ENCODE measurements at regions not wholly inside any gene's neighbourhood (a gene's known extent, or its start where the extent isn't known, plus 50 kb on each side); places are given as distances from the start of the nearest gene placed in this dataset.

DNA sequence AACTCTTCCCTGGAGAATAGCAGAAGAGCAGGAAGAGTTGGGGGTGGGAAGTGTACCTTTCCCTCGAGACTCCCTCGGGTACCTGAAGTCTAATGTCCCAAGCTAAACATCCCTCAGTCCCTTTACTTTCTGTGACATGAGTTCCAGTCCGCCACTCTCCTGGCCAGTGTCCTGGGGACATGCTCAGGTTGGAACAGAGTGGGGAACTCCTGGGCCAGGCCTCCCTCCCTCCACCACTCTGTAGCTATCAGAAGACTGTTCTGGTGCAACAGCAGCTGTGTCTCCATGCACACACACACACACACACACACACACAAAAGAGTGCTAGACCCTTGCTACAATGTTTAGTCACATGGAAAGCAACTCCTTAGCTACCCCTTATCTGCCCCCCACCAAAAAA lies 155.0 kb upstream of the HES1 start:
- no peak overlapping the region for H3K4me3 Mint-ChIP-seq

DNA sequence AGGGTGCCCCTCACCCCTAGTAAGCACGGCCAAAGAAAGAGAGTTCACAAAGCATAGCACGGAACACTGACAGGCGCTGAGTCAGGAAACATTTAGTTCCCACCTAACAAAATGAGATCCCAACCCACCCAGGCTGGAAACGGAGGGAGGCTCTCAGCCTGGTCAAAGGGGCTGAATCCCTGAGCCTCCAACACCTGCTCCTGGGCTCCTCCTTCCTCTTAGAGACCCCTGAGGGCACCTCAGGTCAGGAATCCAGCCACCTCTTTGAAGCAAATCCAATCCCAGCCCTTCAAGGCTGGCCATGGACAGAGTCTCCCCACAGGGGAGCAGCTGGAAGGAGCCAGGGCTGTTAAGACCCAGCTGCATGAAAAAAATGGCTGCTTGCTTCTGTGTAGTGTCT lies 154.4 kb upstream of the HES1 start:
- Mint-ChIP-seq H3K4me1 (no peaks in the 10 kb centered on the region), H3K4me3 (no peak overlapping the region), H3K27me3 (peaks cover 17% of the 10 kb centered on the region), H3K36me3 (ENCODE audit: low read depth) (no peaks in the 10 kb centered on the region), H3K27ac (no peak overlapping the region)
- H3K9me3 ChIP-seq (ENCODE audit: control insufficient read depth, low read length, poor library complexity, severe bottlenecking), result no peaks in the 10 kb centered on the region
- DNase-seq, result no peak
- ATAC-seq, result no peak

More for the DNA sequence above, 155.0 kb upstream of the HES1 start:
- ATAC-seq (no peak), DNase-seq (no peak)
- peaks cover 12% of the 10 kb centered on the region for H3K27me3 Mint-ChIP-seq
- no peaks in the 10 kb centered on the region for H3K36me3 Mint-ChIP-seq (ENCODE audit: low read depth)
- no peaks in the 10 kb centered on the region for H3K4me1 Mint-ChIP-seq
- H3K9me3 ChIP-seq (ENCODE audit: control insufficient read depth, low read length, poor library complexity, severe bottlenecking), result no peaks in the 10 kb centered on the region
- H3K27ac Mint-ChIP-seq, result no peak overlapping the region

DNA sequence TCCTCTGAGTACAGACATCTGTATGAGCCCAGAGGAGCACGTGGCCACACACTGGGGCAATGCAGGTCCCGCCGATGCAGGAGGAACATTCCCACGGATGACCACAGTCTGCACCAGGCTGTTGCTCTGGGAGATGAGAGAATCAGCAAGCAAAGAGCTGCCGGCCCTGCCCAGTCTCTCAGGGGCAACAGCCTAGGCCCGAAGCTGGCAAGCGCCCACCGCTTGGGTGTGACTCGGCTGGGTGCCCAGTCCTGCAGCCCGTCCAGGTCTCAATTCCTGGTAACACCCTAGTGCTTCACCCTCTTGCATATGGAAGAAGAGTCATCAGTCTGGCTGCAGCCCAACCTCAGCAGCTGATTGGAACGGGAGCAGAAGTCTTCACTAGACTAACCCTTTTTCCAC lies 153.7 kb upstream of the HES1 start:
- H3K9me3 ChIP-seq (ENCODE audit: control insufficient read depth, low read length, poor library complexity, severe bottlenecking), result no peaks in the 10 kb centered on the region
- H3K36me3 Mint-ChIP-seq (ENCODE audit: low read depth), result no peaks in the 10 kb centered on the region
- no peaks in the 10 kb centered on the region for H3K4me1 Mint-ChIP-seq
- H3K4me3 Mint-ChIP-seq, result no peak overlapping the region
- peaks cover 17% of the 10 kb centered on the region for H3K27me3 Mint-ChIP-seq
- H3K27ac Mint-ChIP-seq, result no peak overlapping the region
- DNase-seq (no peak), ATAC-seq (no peak)

DNA sequence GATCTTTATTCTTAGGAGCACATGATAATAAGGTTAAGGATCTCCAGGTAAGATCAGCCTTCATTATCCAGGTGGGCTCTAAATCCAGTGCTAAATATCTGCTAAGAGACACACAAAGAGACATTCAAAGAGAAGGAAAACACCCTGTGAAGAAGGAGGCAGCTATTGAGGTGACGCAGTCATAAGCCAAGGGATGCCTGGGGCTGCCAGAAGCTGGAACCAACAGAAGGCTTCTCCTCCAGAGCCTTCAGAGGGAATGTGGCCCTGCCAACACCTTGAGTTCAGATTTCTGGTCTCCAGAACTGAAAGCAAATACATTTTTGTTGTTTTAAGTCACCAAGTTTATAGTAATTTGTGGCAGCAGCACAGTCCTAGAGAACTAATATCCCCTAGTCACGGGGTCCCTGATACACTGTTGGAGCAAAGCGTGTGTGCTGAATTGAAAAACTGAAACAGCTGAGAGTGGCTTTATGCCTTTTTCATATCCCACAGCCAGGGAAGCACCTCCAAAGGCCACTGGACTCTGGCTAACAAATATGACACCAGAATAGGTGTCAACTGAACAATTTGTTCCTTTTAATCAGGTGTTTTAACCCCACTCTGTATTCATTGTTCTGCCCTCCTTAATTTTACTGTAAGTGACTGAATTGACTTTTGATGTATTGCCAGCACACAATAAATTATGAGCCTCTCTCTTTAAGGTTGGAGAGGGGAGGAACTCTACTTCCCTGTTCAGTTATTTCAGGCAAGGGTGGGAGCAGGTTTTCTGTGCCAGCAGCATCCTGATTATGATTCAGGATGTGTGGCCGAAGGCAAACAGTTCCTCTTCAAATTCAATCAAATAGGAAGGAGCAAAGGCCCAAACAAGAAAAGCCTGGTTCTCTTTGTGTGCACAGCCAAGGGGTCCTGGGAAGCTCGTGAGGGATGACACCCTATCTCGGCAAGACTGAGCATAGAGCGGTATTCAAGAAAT lies 151.8 kb upstream of the HES1 start:
- DNase-seq, result no peak
- Mint-ChIP-seq H3K27ac (no peak overlapping the region), H3K4me3 (no peak overlapping the region), H3K27me3 (peaks cover 22% of the 10 kb centered on the region), H3K36me3 (ENCODE audit: low read depth) (no peaks in the 10 kb centered on the region), H3K4me1 (no peaks in the 10 kb centered on the region)
- H3K9me3 ChIP-seq (ENCODE audit: control insufficient read depth, low read length, poor library complexity, severe bottlenecking), result no peaks in the 10 kb centered on the region
- no peak for ATAC-seq

DNA sequence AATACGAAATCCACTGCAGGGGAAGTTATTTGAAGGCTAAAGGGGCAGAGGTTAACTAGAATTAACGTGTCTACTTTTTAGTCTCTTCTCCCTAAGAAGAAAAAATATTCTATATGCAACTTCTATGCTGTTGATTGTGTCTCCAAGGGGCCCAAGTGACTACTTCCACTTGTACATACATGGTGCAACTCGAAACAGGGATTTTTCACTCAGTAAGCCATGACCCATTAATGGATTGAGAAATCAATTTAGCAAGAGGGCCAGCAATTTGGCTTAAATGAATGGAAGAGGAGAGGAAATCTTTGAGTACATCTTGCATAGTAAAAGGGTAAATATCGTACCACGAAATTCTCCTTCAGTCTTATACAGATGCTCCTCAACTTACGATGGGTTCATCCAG lies 151.1 kb upstream of the HES1 start:
- no peak overlapping the region for H3K27ac Mint-ChIP-seq
- peaks cover 19% of the 10 kb centered on the region for H3K27me3 Mint-ChIP-seq
- H3K4me3 Mint-ChIP-seq, result no peak overlapping the region
- no peaks in the 10 kb centered on the region for H3K36me3 Mint-ChIP-seq (ENCODE audit: low read depth)
- H3K9me3 ChIP-seq (ENCODE audit: control insufficient read depth, low read length, poor library complexity, severe bottlenecking), result no peaks in the 10 kb centered on the region
- no peak for ATAC-seq
- DNase-seq, result no peak
- H3K4me1 Mint-ChIP-seq, result no peaks in the 10 kb centered on the region

DNA sequence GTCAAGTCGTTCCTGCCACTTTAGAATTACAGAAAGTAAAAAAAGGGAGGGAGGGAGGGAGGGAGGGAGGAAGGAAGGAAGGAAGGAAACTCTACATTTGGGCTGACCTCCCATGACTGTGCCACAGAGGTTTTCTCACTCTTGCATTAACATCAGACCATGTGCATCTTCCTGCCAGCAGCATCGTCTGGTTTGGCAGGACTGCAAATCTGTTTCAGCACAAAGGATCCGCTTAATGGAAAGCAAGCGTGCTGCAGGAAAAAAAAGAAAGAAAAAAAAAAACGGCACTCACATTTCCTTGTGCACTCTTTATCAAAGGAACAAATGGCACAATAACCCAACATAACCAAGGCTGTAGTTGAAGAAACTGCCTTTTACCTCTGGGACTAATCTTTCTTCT lies 148.8 kb upstream of the HES1 start:
- no peak overlapping the region for H3K27ac Mint-ChIP-seq
- H3K4me3 Mint-ChIP-seq, result no peak overlapping the region
- no peaks in the 10 kb centered on the region for H3K4me1 Mint-ChIP-seq
- ATAC-seq, result no peak
- H3K9me3 ChIP-seq (ENCODE audit: control insufficient read depth, low read length, poor library complexity, severe bottlenecking), result no peaks in the 10 kb centered on the region
- H3K36me3 Mint-ChIP-seq (ENCODE audit: low read depth), result no peaks in the 10 kb centered on the region
- peaks cover 21% of the 10 kb centered on the region for H3K27me3 Mint-ChIP-seq
- DNase-seq, result no peak

DNA sequence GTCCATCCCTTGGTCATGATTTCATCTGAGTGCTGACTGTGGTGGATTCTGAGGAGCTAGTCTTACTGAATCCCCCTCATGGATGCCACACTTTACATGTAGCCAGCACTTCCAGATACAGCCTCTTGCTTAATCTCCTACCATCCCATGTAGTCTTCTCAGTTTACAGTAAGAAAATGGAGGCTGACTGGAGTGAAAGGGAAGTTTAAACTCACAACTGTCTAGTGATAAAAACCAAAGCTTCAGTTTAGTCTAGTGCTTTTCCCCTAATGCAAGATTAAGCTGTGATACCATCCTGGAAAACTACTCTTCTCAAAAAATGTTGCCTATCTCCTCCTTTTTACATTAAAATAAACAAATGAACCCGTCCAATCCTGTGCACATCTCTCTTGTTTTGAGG lies 146.8 kb upstream of the HES1 start:
- Mint-ChIP-seq H3K4me1 (no peaks in the 10 kb centered on the region), H3K27ac (no peak overlapping the region), H3K27me3 (peaks cover 35% of the 10 kb centered on the region), H3K36me3 (ENCODE audit: low read depth) (no peaks in the 10 kb centered on the region), H3K4me3 (no peak overlapping the region)
- ATAC-seq (no peak), DNase-seq (no peak)
- H3K9me3 ChIP-seq (ENCODE audit: control insufficient read depth, low read length, poor library complexity, severe bottlenecking), result no peaks in the 10 kb centered on the region

DNA sequence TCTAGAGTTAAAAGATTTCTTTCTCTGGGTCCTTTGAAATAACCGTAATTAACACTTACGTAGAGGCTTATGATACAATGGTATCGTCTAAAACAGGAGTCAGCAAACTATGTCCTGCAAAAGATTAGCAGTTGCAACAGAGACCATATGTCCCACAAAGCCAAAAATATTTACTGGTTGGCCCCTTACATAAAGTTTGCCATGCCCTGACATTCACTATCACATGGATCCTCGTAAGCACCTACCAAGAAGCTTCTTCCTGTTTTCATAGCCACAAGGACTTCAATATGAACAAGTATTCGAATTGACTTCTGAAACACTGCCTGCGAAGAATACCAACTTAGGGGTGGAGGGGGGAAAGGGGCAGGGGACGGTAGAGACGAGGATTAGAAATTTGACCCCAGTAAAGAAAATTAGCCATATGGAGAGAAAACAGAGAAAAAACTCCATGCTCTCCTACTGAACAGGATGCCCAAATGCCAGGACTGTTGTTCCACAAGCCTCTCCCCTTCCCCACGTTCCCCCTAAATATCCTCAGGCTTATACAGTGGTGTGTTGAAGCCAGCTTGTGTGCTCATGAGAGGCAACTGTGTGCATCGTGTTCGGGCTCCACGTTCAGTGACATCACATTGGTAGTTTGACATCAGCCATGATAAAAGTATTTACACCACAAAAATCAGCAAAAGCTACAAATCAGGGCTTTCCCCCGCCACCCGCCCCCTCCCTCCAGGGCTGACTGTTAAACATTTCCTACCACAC lies 144.1 kb upstream of the HES1 start:
- peaks cover 44% of the 10 kb centered on the region for H3K27me3 Mint-ChIP-seq
- H3K36me3 Mint-ChIP-seq (ENCODE audit: low read depth), result no peaks in the 10 kb centered on the region
- DNase-seq (no peak), ATAC-seq (no peak)
- no peaks in the 10 kb centered on the region for H3K9me3 ChIP-seq (ENCODE audit: control insufficient read depth, low read length, poor library complexity, severe bottlenecking)
- no peaks in the 10 kb centered on the region for H3K4me1 Mint-ChIP-seq
- H3K4me3 Mint-ChIP-seq, result no peak overlapping the region
- H3K27ac Mint-ChIP-seq, result no peak overlapping the region

DNA sequence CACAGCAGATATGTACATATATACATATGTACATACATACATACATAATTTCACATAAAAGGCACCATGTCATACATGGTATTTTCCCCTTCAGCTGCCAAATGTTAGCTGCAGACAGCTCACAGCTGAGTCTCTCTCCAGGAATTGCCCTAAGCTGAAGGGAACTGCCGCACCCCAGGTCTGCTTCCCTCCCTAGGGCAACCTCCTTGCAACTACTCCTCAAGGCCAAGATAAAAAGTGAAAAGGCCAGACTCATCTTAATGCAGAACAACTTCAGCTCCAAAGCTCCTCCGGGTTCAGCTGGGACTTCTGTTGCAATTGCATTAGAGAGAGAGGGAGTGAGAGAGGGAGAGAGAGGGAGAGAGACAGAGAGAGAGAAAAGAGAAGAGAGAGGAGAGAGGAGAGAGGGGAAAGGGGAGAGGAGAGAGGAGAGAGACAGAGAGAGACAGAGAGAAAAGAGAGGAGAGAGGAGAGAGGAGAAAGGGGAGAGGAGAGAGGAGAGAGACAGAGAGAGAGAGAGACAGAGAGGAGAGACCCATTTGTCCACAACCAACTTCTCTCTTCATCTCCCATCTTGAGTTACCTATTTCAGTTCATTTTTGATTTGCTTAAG lies 143.4 kb upstream of the HES1 start:
- DNase-seq, result no peak
- Mint-ChIP-seq H3K4me3 (no peak overlapping the region), H3K27me3 (peaks cover 51% of the 10 kb centered on the region)

DNA sequence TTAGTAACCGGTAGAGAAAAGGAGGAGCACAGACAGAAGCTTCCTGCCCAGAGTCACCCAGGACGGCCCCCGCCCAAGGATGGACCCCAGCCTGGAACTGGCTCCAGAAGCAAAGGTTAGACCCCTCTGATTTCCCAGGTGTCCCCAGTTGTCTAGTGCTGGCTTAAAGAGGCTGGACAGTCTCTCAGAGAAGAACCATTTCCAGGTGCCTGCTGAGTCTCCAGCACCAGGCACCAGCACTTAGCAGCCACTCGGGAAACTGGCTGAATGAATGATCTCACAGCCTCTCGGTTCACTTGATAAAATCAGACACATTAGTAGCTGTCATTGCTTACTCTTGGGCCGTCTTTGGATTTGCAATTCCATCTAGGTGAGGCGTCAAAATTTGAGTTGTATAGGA lies 139.7 kb upstream of the HES1 start:
- no peak for DNase-seq
- Mint-ChIP-seq H3K4me1 (no peaks in the 10 kb centered on the region), H3K27me3 (peaks cover 64% of the 10 kb centered on the region), H3K27ac (no peak overlapping the region), H3K36me3 (ENCODE audit: low read depth) (no peaks in the 10 kb centered on the region), H3K4me3 (no peak overlapping the region)
- ATAC-seq, result no peak
- H3K9me3 ChIP-seq (ENCODE audit: control insufficient read depth, low read length, poor library complexity, severe bottlenecking), result no peaks in the 10 kb centered on the region

More for the DNA sequence above, 143.4 kb upstream of the HES1 start:
- ATAC-seq, result no peak
- H3K36me3 Mint-ChIP-seq (ENCODE audit: low read depth), result no peaks in the 10 kb centered on the region
- no peak overlapping the region for H3K27ac Mint-ChIP-seq
- no peaks in the 10 kb centered on the region for H3K9me3 ChIP-seq (ENCODE audit: control insufficient read depth, low read length, poor library complexity, severe bottlenecking)
- H3K4me1 Mint-ChIP-seq, result no peaks in the 10 kb centered on the region

DNA sequence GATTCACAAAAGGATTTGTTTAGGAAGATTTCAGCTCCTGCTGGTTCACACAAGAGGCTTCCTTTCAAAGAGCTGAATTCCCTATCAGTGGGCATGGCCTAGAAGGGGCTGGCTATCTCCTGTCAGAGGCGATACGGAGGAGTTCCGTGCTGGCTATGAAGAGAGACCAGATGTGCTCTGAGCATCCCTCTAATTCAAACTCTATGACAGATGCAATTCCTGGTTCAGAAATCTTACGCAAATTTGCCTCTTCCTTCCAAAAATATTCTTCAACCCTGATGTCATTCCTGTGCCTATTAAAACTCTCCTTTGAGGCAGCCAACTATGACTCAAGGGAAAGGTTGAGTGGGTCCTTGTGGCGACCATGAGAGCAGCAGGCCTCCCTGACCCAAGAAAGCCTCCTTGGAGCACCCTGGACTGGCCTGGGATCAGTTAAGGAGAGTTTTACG lies 139.3 kb upstream of the HES1 start:
- Mint-ChIP-seq H3K36me3 (ENCODE audit: low read depth) (no peaks in the 10 kb centered on the region), H3K4me3 (no peak overlapping the region), H3K4me1 (no peaks in the 10 kb centered on the region), H3K27ac (no peak overlapping the region), H3K27me3 (peaks cover 65% of the 10 kb centered on the region)
- DNase-seq, result no peak
- ATAC-seq, result no peak
- H3K9me3 ChIP-seq (ENCODE audit: control insufficient read depth, low read length, poor library complexity, severe bottlenecking), result no peaks in the 10 kb centered on the region

DNA sequence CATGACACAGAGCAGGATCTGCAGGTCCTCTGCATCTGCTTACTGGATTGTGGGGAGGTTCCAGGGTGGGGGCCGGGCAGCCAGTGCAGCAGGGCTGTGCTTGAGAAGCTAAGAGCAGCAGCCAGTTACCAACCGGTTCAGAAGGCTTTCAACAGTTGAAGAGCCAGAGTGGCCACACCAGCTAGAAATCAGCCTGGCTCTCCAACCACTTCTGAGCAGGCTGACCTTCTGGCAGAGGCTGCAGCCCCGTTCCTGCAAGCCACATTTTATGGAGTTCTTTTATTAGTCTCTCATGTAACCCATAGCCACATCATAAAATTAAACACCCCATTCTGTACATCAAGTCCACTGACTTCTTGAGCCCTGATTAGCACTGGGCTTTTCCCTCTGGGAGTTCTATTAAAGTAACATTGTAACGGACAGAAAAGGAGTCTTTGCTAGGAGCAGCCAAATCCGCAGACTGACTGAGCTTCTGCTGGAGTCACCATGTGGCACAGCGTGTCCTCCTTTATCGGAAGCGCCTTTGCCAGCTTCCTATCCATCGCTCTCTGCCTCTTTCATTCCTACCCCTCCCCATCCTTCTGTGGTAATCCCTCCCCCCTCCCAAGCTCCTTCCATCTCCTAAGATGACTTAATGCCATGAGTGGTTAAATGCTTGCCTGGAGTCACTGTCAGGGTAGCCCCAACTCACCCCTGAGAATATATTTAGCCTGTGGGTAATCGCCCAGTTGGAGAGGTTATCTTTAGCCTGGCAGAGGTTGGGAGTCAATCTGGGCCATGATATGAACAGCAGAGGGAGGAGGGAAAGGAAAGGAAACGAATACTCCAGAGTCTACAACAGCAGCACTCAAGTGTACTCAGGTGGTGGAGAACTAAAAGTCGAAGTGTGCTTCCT lies 138.5 kb upstream of the HES1 start:
- Mint-ChIP-seq H3K27ac (no peak overlapping the region), H3K4me3 (no peak overlapping the region), H3K4me1 (peaks cover 2% of the 10 kb centered on the region), H3K27me3 (peaks cover 68% of the 10 kb centered on the region), H3K36me3 (ENCODE audit: low read depth) (peaks cover 2% of the 10 kb centered on the region)
- H3K9me3 ChIP-seq (ENCODE audit: control insufficient read depth, low read length, poor library complexity, severe bottlenecking), result no peaks in the 10 kb centered on the region
- DNase-seq, result no peak
- no peak for ATAC-seq

DNA sequence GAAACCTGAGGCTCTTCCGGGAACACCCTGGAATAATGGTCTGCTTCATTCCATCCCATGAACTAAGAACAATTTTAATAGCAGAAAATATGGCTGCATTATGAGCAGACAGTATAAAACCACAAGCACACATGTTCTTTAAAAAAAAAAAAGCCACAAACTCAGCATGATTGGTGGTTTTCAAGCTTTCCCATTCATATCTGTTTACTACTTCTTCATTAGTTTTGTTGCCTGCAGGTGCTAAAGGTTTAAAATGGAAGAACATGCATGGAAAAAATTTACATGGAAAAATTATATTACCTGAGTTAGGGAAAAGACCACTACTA lies 137.9 kb upstream of the HES1 start:
- ATAC-seq (no peak), DNase-seq (no peak)
- Mint-ChIP-seq H3K27ac (no peak overlapping the region), H3K27me3 (peaks cover 68% of the 10 kb centered on the region), H3K4me1 (peaks cover 3% of the 10 kb centered on the region), H3K4me3 (no peak overlapping the region), H3K36me3 (ENCODE audit: low read depth) (peaks cover 2% of the 10 kb centered on the region)
- no peaks in the 10 kb centered on the region for H3K9me3 ChIP-seq (ENCODE audit: control insufficient read depth, low read length, poor library complexity, severe bottlenecking)
